ENCODE measurements at regions not wholly inside any gene's neighbourhood (a gene's known extent, or its start where the extent isn't known, plus 50 kb on each side); places are given as distances from the start of the nearest gene placed in this dataset.
"Not testable (repeated sequence)": the region's sequence is repeated elsewhere in the genome, so short reads cannot be mapped to it uniquely, and the experiment has no call there.

GRCh38 chr12:131366261-131366871 is 344.5 kb upstream of the SFSWAP start:
- Histone ChIP-seq H3K36me3 (ENCODE audit: control insufficient read depth in 2 of 2, extremely low read depth in 1 of 2, insufficient read depth in 2 of 2, low read length in 2 of 2) (no peaks in the 10 kb centered on the region), H2AFZ (ENCODE audit: control insufficient read depth, low read length) (no peak overlapping the region), H3K27ac (ENCODE audit: control insufficient read depth, insufficient read depth, low read length) (no peak overlapping the region), H3K27me3 (ENCODE audit: control insufficient read depth, extremely low read depth, insufficient read depth, low read length) (no peaks in the 10 kb centered on the region), H3K4me3 (ENCODE audit: control insufficient read depth in 2 of 3, extremely low read depth in 1 of 3, insufficient read depth in 2 of 3, low read depth in 1 of 3, low read length in 3 of 3) (no peak overlapping the region), H3K9me3 (ENCODE audit: control insufficient read depth, low read depth, low read length) (no peaks in the 10 kb centered on the region), H3K79me2 (ENCODE audit: control insufficient read depth, insufficient read depth, low read length) (no peaks in the 10 kb centered on the region), H3K9me1 (ENCODE audit: control insufficient read depth, extremely low read depth, insufficient read depth, low read length) (no peaks in the 10 kb centered on the region), H4K20me1 (ENCODE audit: control insufficient read depth, extremely low read depth, insufficient read depth, low read length) (no peaks in the 10 kb centered on the region), H3K4me1 (ENCODE audit: control insufficient read depth, extremely low read depth, insufficient read depth, low read length) (no peaks in the 10 kb centered on the region), H3K4me2 (ENCODE audit: control insufficient read depth, extremely low read depth, insufficient read depth, low read depth, low read length) (no peak overlapping the region), H3K9ac (ENCODE audit: control insufficient read depth, extremely low read depth, insufficient read depth, low read length) (no peak overlapping the region)
- dilution Hi-C loops (cut with MboI; ENCODE audit: extremely low pct_ligation_motif_present, low sequenced_read_pairs): no loop called here
- DNase-seq (ENCODE audit: low read depth, low spot score) (no peak), FAIRE-seq (no peak)
- TF ChIP-seq CTCF (optimal IDR thresholded peaks at IDR 0.05 in 1 of 3, IDR thresholded peaks at IDR 0.05 in 1 of 3, conservative IDR thresholded peaks at IDR 0.05 in 1 of 3; ENCODE audit: extremely low read depth in 1 of 3, insufficient read depth in 2 of 3, low read length in 3 of 3) (no peak), EZH2 (IDR thresholded peaks at IDR 0.05; ENCODE audit: low read length) (no peak)

GRCh38 chr12:131367067-131367982 is 343.6 kb upstream of the SFSWAP start:
- FAIRE-seq; H3K79me2 ChIP-seq (ENCODE audit: control insufficient read depth, insufficient read depth, low read length); H2AFZ ChIP-seq (ENCODE audit: control insufficient read depth, low read length); H3K4me1 ChIP-seq (ENCODE audit: control insufficient read depth, extremely low read depth, insufficient read depth, low read length); H3K27me3 ChIP-seq (ENCODE audit: control insufficient read depth, extremely low read depth, insufficient read depth, low read length); DNase-seq (ENCODE audit: low read depth, low spot score); H3K9ac ChIP-seq (ENCODE audit: control insufficient read depth, extremely low read depth, insufficient read depth, low read length); H3K9me3 ChIP-seq (ENCODE audit: control insufficient read depth, low read depth, low read length); H3K36me3 ChIP-seq (ENCODE audit: control insufficient read depth in 2 of 2, extremely low read depth in 1 of 2, insufficient read depth in 2 of 2, low read length in 2 of 2); H3K4me2 ChIP-seq (ENCODE audit: control insufficient read depth, extremely low read depth, insufficient read depth, low read depth, low read length); H3K27ac ChIP-seq (ENCODE audit: control insufficient read depth, insufficient read depth, low read length); H3K9me1 ChIP-seq (ENCODE audit: control insufficient read depth, extremely low read depth, insufficient read depth, low read length); dilution Hi-C loops (cut with MboI; ENCODE audit: extremely low pct_ligation_motif_present, low sequenced_read_pairs); H4K20me1 ChIP-seq (ENCODE audit: control insufficient read depth, extremely low read depth, insufficient read depth, low read length); H3K4me3 ChIP-seq (ENCODE audit: control insufficient read depth in 2 of 3, extremely low read depth in 1 of 3, insufficient read depth in 2 of 3, low read depth in 1 of 3, low read length in 3 of 3): not testable (repeated sequence)

Data from keratinocyte (primary cell).